ENCODE measurements at regions not wholly inside any gene's neighbourhood (a gene's known extent, or its start where the extent isn't known, plus 50 kb on each side); places are given as distances from the start of the nearest gene placed in this dataset.

GRCh38 chr9:11868795-11869194, 824.4 kb upstream of the TYRP1 start:
- H3K4me1 ChIP-seq (ENCODE audit: control insufficient read depth, insufficient read depth, low read length): no peaks in the 10 kb centered on the region
- BruUV-seq (replicated peaks): no TSS peak
- no peaks in the 10 kb centered on the region for H3K36me3 ChIP-seq (ENCODE audit: control insufficient read depth, insufficient read depth, low read length)
- H3K4me3 ChIP-seq (ENCODE audit: low read depth in 2 of 2, low read length in 2 of 2): no peak overlapping the region
- no peaks in the 10 kb centered on the region for H3K9me3 ChIP-seq (ENCODE audit: control insufficient read depth, insufficient read depth, low read depth, low read length)
- no peak for ATAC-seq
- ChIA-PET POLR2A (no interaction called here), CTCF (no interaction called here)
- no peak for TF ChIP-seq REST (IDR thresholded peaks at IDR 0.05; ENCODE audit: insufficient read depth in 1 of 2, low read depth in 2 of 2, low read length in 1 of 2)
- H3K27me3 ChIP-seq (ENCODE audit: control insufficient read depth, insufficient read depth, low read length): no peaks in the 10 kb centered on the region
- DNase-seq (ENCODE audit: low read depth, low spot score): no peak
- in situ Hi-C loops (cut with HindIII; ENCODE audit: low pct_unique_long_range_greater_than_20kb, low sequenced_read_pairs): no loop called here
- intact Hi-C loops (cut with micrococcal nuclease; ENCODE audit: unreplicated experiment): no loop called here
- no peak overlapping the region for H3K27ac ChIP-seq (ENCODE audit: low read length)

GRCh38 chr9:11871852-11872251, 821.3 kb upstream of the TYRP1 start:
- H3K27me3 ChIP-seq (ENCODE audit: control insufficient read depth, insufficient read depth, low read length): no peaks in the 10 kb centered on the region
- POLR2A ChIA-PET: no interaction called here
- H3K27ac ChIP-seq (ENCODE audit: low read length): no peak overlapping the region
- CTCF ChIA-PET: no interaction called here
- no peaks in the 10 kb centered on the region for H3K9me3 ChIP-seq (ENCODE audit: control insufficient read depth, insufficient read depth, low read depth, low read length)
- intact Hi-C loops (cut with micrococcal nuclease; ENCODE audit: unreplicated experiment) (no loop called here), in situ Hi-C loops (cut with HindIII; ENCODE audit: low pct_unique_long_range_greater_than_20kb, low sequenced_read_pairs) (no loop called here)
- no peak overlapping the region for H3K4me3 ChIP-seq (ENCODE audit: low read depth in 2 of 2, low read length in 2 of 2)
- no peak for ATAC-seq
- H3K4me1 ChIP-seq (ENCODE audit: control insufficient read depth, insufficient read depth, low read length): no peaks in the 10 kb centered on the region
- no peaks in the 10 kb centered on the region for H3K36me3 ChIP-seq (ENCODE audit: control insufficient read depth, insufficient read depth, low read length)
- TF ChIP-seq CTCF (IDR thresholded peaks at IDR 0.05) (no peak), POLR2AphosphoS5 (IDR thresholded peaks at IDR 0.05; ENCODE audit: low read depth, low read length) (no peak), TCF7L2 (IDR thresholded peaks at IDR 0.05; ENCODE audit: low read depth, low read length) (no peak), REST (IDR thresholded peaks at IDR 0.05; ENCODE audit: insufficient read depth in 1 of 2, low read depth in 2 of 2, low read length in 1 of 2) (no peak), SIN3A (IDR thresholded peaks at IDR 0.05; ENCODE audit: borderline replicate concordance, insufficient read depth, low read depth, low read length) (no peak)
- BruUV-seq (replicated peaks): no TSS peak
- DNase-seq (ENCODE audit: low read depth, low spot score): no peak

All from Panc1 (cell line).